ENCODE measurements at regions not wholly inside any gene's neighbourhood (a gene's known extent, or its start where the extent isn't known, plus 50 kb on each side); places are given as distances from the start of the nearest gene placed in this dataset.

GRCh38 chr15:66615846-66616245 lies 50.0 kb upstream of the LCTL start:
- no peak for DNase-seq (ENCODE audit: low spot score)

GRCh38 chr15:66617137-66618090 lies 51.6 kb upstream of the LCTL start:
- peak; percentile 73 for DNase-seq (ENCODE audit: low spot score)

GRCh38 chr15:66619152-66619903 lies 53.5 kb upstream of the LCTL start:
- peak; percentile 85 for DNase-seq (ENCODE audit: low spot score)

- DNase-seq (ENCODE audit: low spot score) = no peak
Measured at GRCh38 chr15:66620341-66620740, 54.5 kb upstream of the LCTL start.

GRCh38 chr15:66620744-66621344 lies 55.0 kb upstream of the LCTL start:
- DNase-seq (ENCODE audit: low spot score) = no peak

GRCh38 chr15:66621491-66622467 lies 56.0 kb upstream of the LCTL start:
- DNase-seq (ENCODE audit: low spot score) = no peak

- no peak for DNase-seq (ENCODE audit: low spot score)
Measured at GRCh38 chr15:66622591-66623022, 56.8 kb upstream of the LCTL start.

- no peak for DNase-seq (ENCODE audit: low spot score)
Measured at GRCh38 chr15:66623801-66624453, 58.1 kb upstream of the LCTL start.

GRCh38 chr15:66625531-66625930 lies 59.7 kb upstream of the LCTL start:
- no peak for DNase-seq (ENCODE audit: low spot score)

- no peak for DNase-seq (ENCODE audit: low spot score)
Measured at GRCh38 chr15:66625974-66626373, 60.2 kb upstream of the LCTL start.

- DNase-seq (ENCODE audit: low spot score) = no peak
Measured at GRCh38 chr15:66628976-66629723, 63.4 kb upstream of the LCTL start.

- no peak for DNase-seq (ENCODE audit: low spot score)
Measured at GRCh38 chr15:66629817-66630576, 64.2 kb upstream of the LCTL start.

- no peak for DNase-seq (ENCODE audit: low spot score)
Measured at GRCh38 chr15:66630801-66631351, 65.1 kb upstream of the LCTL start.

- no peak for DNase-seq (ENCODE audit: low spot score)
Measured at GRCh38 chr15:66631616-66632263, 65.9 kb upstream of the LCTL start.

- no peak for DNase-seq (ENCODE audit: low spot score)
Measured at GRCh38 chr15:66633041-66633937, 67.5 kb upstream of the LCTL start.

- DNase-seq (ENCODE audit: low spot score) = no peak
Measured at GRCh38 chr15:66633938-66634250, 68.1 kb upstream of the LCTL start.

- no peak for DNase-seq (ENCODE audit: low spot score)
Measured at GRCh38 chr15:66634540-66634939, 67.5 kb upstream of the SMAD6 start.

- DNase-seq (ENCODE audit: low spot score) = no peak
Measured at GRCh38 chr15:66635006-66635405, 67.0 kb upstream of the SMAD6 start.
